SK-N-SH (cell line): ENCODE measurements at regions not wholly inside any gene's neighbourhood (a gene's known extent, or its start where the extent isn't known, plus 50 kb on each side); places are given as distances from the start of the nearest gene placed in this dataset.

Experiments used
- CTCF ChIA-PET: fragments of 300-600, 350-600 bp; formaldehyde crosslinking; extraction: SDS; loops from one replicate; lab custom pipeline; 2021; lab: Yijun Ruan, JAX
- POLR2A ChIA-PET: fragments of 350-600 bp; sonication (Branson Sonifier 250); formaldehyde crosslinking; extraction: SDS; loops from one replicate; lab custom pipeline; 2020; ENCODE audit warnings: antibody characterized with exemption, inconsistent platforms; lab: Yijun Ruan, JAX
- DNase-seq: peaks from one replicate; pipeline ENCODE4 v3.0.0; 2012
- H2AFZ ChIP-seq: fragments of 200-600 bp; sonication (generic); 2 replicates; pipeline ENCODE4 v1.8.1; 2016; ENCODE audit warnings: antibody characterized with exemption, mild to moderate bottlenecking, low read depth
- H3F3A ChIP-seq: fragments of 200-600 bp; sonication (generic); replicated peaks from 2 replicates; pipeline ENCODE3; 2016; ENCODE audit warnings: antibody characterized with exemption, mild to moderate bottlenecking; ENCODE audit not compliant: insufficient read depth
- H3K27ac ChIP-seq, 2 experiments: fragments of 200-500 bp in 1 of 2; fragments of 200-600 bp in 1 of 2; sonication (Bioruptor generic) in 1 of 2; sonication (generic), shearing (Covaris generic) in 1 of 2; 2 replicates each; pipeline versions ENCODE4 v1.5.1 to v1.6.1; 2014 to 2016; ENCODE audit warnings: low read depth in 2 of 2, inconsistent platforms in 1 of 2, low read length in 1 of 2, mild to moderate bottlenecking in 1 of 2, mixed read lengths in 1 of 2
- H3K27me3 ChIP-seq: fragments of 200-600 bp; sonication (generic), shearing (Covaris generic); 2 replicates; pipeline ENCODE4 v1.6.1; 2016; ENCODE audit warnings: mixed run types; ENCODE audit not compliant: insufficient read depth
- H3K36me3 ChIP-seq, 2 experiments: fragments of 200-500 bp in 1 of 2; fragments of 200-600 bp in 1 of 2; sonication (Bioruptor generic) in 1 of 2; sonication (generic) in 1 of 2; replicated peaks in 1 of 2; 2 replicates each; pipeline versions ENCODE3 to v1.5.1; 2014 to 2016; ENCODE audit warnings: low read length in 1 of 2, mild to moderate bottlenecking in 1 of 2; ENCODE audit not compliant: insufficient read depth in 2 of 2, control insufficient read depth in 1 of 2
- H3K4me1 ChIP-seq, 2 experiments: fragments of 200-500 bp in 1 of 2; fragments of 200-600 bp in 1 of 2; sonication (Bioruptor generic) in 1 of 2; sonication (generic), shearing (Covaris generic) in 1 of 2; 2 replicates each; pipeline versions ENCODE4 v1.5.1 to v1.6.1; 2014 to 2016; ENCODE audit warnings: low read depth in 1 of 2, low read length in 1 of 2, mixed run types in 1 of 2; ENCODE audit not compliant: insufficient read depth in 2 of 2, control insufficient read depth in 1 of 2
- H3K4me2 ChIP-seq: fragments of 200-600 bp; sonication (generic), shearing (Covaris generic); 2 replicates; pipeline ENCODE4 v1.6.1; 2017; ENCODE audit warnings: mixed run types
- H3K4me3 ChIP-seq, 2 experiments: fragments of 200-500 bp in 1 of 2; fragments of 200-600 bp in 1 of 2; sonication (Bioruptor generic) in 1 of 2; sonication (generic), shearing (Covaris generic) in 1 of 2; 2 replicates each; pipeline versions ENCODE4 v1.5.1 to v1.8.1; 2014 to 2016; ENCODE audit warnings: low read depth in 2 of 2, inconsistent platforms in 1 of 2, low read length in 1 of 2, mild to moderate bottlenecking in 1 of 2, mixed read lengths in 1 of 2, moderate library complexity in 1 of 2
- H3K79me2 ChIP-seq: fragments of 200-600 bp; sonication (generic); 2 replicates; pipeline ENCODE4 v1.8.1; 2017; ENCODE audit warnings: mild to moderate bottlenecking; ENCODE audit not compliant: insufficient read depth
- H3K9ac ChIP-seq: fragments of 200-600 bp; sonication (generic); 2 replicates; pipeline ENCODE4 v1.6.1; 2017; ENCODE audit warnings: mixed run types
- H3K9me2 ChIP-seq: fragments of 200-600 bp; sonication (generic); 2 replicates; pipeline ENCODE4 v1.6.1; 2017; ENCODE audit warnings: mixed run types
- H3K9me3 ChIP-seq: fragments of 200-600 bp; sonication (generic); 2 replicates; pipeline ENCODE4 v1.6.1; 2017; ENCODE audit warnings: mixed run types, mild to moderate bottlenecking, moderate library complexity
- H4K20me1 ChIP-seq: fragments of 200-600 bp; sonication (generic); 2 replicates; pipeline ENCODE4 v1.6.1; 2017; ENCODE audit warnings: mild to moderate bottlenecking, mixed run types; ENCODE audit not compliant: insufficient read depth
- ELF1 ChIP-seq: IDR thresholded peaks from 2 replicates; pipeline ENCODE4 v1.4.0; 2012
- EP300 ChIP-seq, 2 experiments: IDR thresholded peaks; 2 replicates each; pipeline versions ENCODE4 v1.4.0 to v1.6.1; 2012; ENCODE audit warnings: borderline replicate concordance in 1 of 2, low read depth in 1 of 2, low read length in 1 of 2
- FOXJ3 ChIP-seq: sonication (generic); formaldehyde crosslinking; IDR thresholded peaks from 2 replicates; pipeline ENCODE4 v1.5.1; 2020; ENCODE audit warnings: mild to moderate bottlenecking, missing genetic modification reagents
- GABPA ChIP-seq: IDR thresholded peaks from 2 replicates; pipeline ENCODE4 v1.4.0; 2012; ENCODE audit warnings: low read depth, mild to moderate bottlenecking
- JUND ChIP-seq: IDR thresholded peaks from 2 replicates; pipeline ENCODE4 v1.4.0; 2012
- NFIC ChIP-seq: IDR thresholded peaks from 2 replicates; pipeline ENCODE4 v1.4.0; 2012; ENCODE audit warnings: borderline replicate concordance
- NRF1 ChIP-seq: IDR thresholded peaks from 2 replicates; pipeline ENCODE4 v1.6.1; 2012; ENCODE audit warnings: low read depth, mild to moderate bottlenecking, low read length
- POLR2AphosphoS5 ChIP-seq: IDR thresholded peaks from 2 replicates; pipeline ENCODE4 v1.6.1; 2012; ENCODE audit warnings: low read depth, low read length
- RAD21 ChIP-seq: IDR thresholded peaks from 2 replicates; pipeline ENCODE4 v1.6.1; 2012; ENCODE audit warnings: mild to moderate bottlenecking, low read length
- RFX5 ChIP-seq: IDR thresholded peaks from 2 replicates; pipeline ENCODE4 v1.6.1; 2012; ENCODE audit warnings: mild to moderate bottlenecking, improper control_type of control experiment, low read length
- TCF12 ChIP-seq: IDR thresholded peaks from 2 replicates; pipeline ENCODE4 v1.4.0; 2012
- YY1 ChIP-seq: IDR thresholded peaks from 2 replicates; pipeline ENCODE4 v1.4.0; 2012; ENCODE audit warnings: low read depth, mild to moderate bottlenecking
- WGBS: methylation state at CpG from one replicate; pipeline ENCODE4 v1.1.6; 2017; ENCODE audit warnings: low lambda C conversion rate; 5-methylcytosine and 5-hydroxymethylcytosine counted together
- TF ChIP-seq, protein P1 (sequence below): IDR thresholded peaks from 2 replicates; pipeline ENCODE4 v1.6.1; 2012; ENCODE audit warnings: mild to moderate bottlenecking, low read depth, low read length, moderate library complexity
- TF ChIP-seq, protein P2 (sequence below): IDR thresholded peaks from 2 replicates; pipeline ENCODE4; 2012
- TF ChIP-seq, protein P3 (sequence below): IDR thresholded peaks from 2 replicates; pipeline ENCODE4 v1.4.0; 2012; ENCODE audit warnings: low read depth
- TF ChIP-seq, protein P4 (sequence below): IDR thresholded peaks from 2 replicates; pipeline ENCODE4 v1.4.0; 2012; ENCODE audit warnings: low read depth, borderline replicate concordance
- TF ChIP-seq, protein P5 (sequence below): IDR thresholded peaks from 2 replicates; pipeline ENCODE4 v1.4.0; 2012; ENCODE audit warnings: low read depth, borderline replicate concordance

DNA sequence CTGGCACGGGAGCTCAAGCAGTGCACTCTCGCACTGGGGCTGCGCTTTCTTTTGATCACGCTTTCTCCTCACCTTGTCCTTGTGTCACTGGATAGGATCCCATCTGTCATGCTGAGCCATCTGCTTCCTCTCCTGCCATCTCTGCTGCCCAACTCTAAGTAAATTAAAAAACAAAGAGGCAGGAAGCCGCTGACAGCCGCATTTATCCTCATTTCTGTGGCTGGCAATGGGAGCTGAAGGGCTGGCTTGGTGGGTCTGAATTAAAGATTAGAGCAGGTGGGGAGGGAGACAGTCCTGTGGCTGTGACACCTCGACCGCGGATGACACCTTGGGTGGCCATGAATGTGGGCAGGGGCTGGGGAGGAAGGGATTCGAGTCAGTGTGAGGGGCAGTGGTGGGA, 159.2 kb upstream of the ALDH1B1 start (continued):
- TF ChIP-seq, protein P1, sequence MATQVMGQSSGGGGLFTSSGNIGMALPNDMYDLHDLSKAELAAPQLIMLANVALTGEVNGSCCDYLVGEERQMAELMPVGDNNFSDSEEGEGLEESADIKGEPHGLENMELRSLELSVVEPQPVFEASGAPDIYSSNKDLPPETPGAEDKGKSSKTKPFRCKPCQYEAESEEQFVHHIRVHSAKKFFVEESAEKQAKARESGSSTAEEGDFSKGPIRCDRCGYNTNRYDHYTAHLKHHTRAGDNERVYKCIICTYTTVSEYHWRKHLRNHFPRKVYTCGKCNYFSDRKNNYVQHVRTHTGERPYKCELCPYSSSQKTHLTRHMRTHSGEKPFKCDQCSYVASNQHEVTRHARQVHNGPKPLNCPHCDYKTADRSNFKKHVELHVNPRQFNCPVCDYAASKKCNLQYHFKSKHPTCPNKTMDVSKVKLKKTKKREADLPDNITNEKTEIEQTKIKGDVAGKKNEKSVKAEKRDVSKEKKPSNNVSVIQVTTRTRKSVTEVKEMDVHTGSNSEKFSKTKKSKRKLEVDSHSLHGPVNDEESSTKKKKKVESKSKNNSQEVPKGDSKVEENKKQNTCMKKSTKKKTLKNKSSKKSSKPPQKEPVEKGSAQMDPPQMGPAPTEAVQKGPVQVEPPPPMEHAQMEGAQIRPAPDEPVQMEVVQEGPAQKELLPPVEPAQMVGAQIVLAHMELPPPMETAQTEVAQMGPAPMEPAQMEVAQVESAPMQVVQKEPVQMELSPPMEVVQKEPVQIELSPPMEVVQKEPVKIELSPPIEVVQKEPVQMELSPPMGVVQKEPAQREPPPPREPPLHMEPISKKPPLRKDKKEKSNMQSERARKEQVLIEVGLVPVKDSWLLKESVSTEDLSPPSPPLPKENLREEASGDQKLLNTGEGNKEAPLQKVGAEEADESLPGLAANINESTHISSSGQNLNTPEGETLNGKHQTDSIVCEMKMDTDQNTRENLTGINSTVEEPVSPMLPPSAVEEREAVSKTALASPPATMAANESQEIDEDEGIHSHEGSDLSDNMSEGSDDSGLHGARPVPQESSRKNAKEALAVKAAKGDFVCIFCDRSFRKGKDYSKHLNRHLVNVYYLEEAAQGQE, result no peak
- TF ChIP-seq, protein P2, sequence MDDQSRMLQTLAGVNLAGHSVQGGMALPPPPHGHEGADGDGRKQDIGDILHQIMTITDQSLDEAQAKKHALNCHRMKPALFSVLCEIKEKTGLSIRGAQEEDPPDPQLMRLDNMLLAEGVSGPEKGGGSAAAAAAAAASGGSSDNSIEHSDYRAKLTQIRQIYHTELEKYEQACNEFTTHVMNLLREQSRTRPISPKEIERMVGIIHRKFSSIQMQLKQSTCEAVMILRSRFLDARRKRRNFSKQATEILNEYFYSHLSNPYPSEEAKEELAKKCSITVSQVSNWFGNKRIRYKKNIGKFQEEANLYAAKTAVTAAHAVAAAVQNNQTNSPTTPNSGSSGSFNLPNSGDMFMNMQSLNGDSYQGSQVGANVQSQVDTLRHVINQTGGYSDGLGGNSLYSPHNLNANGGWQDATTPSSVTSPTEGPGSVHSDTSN, result no peak
- TF ChIP-seq YY1 (no peak), TCF12 (peak; percentile 29; the same call in 1 of the 2 replicates), RFX5 (no peak), JUND (no peak), NRF1 (no peak), POLR2AphosphoS5 (no peak), RAD21 (peak; percentile 32; the same call in 1 of the 2 replicates), NFIC (no peak), FOXJ3 (CRISPR knock-in tag) (peak; percentile 94), GABPA (no peak), EP300 (IDR thresholded peaks at IDR 0.05; ENCODE audit: borderline replicate concordance in 1 of 2, low read depth in 1 of 2, low read length in 1 of 2) (peak in 1 of 2 experiments; percentile 97; a peak in 2 of 4 replicates)
- TF ChIP-seq, protein P3, sequence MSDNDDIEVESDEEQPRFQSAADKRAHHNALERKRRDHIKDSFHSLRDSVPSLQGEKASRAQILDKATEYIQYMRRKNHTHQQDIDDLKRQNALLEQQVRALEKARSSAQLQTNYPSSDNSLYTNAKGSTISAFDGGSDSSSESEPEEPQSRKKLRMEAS, result no peak

DNA sequence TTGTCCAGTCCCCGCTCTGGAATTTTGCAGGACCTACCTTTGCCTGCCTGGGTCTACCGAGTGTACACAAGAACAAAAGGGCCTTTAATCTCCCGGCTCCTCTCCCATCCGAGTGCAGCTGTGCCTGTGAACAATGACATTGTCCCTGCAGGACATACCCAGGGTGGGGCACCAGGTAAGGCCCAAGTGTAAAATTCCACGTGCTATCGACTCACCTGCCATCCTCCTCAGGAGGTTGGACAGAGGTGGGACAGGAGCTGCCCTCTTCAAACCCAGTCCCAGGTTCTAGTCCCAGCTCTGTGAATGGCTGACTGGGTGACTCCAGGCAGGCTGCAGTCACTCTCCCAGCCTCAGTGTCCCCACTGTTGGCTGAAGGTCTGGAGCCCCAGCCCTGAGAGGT, 159.6 kb upstream of the ALDH1B1 start:
- Histone ChIP-seq H3K4me3 (no peak overlapping the region), H3K27me3 (peaks cover 9% of the 10 kb centered on the region; the same call in 1 of the 2 replicates), H3K4me2 (no peak overlapping the region), H3K27ac (peak overlapping the region in 1 of 2 experiments; percentile 87; a peak in 2 of 4 replicates), H3K79me2 (no peaks in the 10 kb centered on the region), H3K9me3 (no peaks in the 10 kb centered on the region), H3F3A (no peaks in the 10 kb centered on the region), H3K4me1 (peaks cover 0 to 56% of the 10 kb centered on the region in 2 experiments; a peak in 2 of 4 replicates), H2AFZ (no peak overlapping the region), H4K20me1 (no peaks in the 10 kb centered on the region), H3K36me3 (no peaks in the 10 kb centered on the region), H3K9ac (no peak overlapping the region), H3K9me2 (no peaks in the 10 kb centered on the region)
- DNase-seq, result no peak
- ChIA-PET CTCF (interaction anchor here (0.9 to 2.0 kb wide), 7 partner anchors 11 to 209 kb away, joined by 3 to 6 read pairs (median 3); no protein-coding TSS in a partner anchor), POLR2A (no interaction called here)
- TF ChIP-seq, protein P4, sequence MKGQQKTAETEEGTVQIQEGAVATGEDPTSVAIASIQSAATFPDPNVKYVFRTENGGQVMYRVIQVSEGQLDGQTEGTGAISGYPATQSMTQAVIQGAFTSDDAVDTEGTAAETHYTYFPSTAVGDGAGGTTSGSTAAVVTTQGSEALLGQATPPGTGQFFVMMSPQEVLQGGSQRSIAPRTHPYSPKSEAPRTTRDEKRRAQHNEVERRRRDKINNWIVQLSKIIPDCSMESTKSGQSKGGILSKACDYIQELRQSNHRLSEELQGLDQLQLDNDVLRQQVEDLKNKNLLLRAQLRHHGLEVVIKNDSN, result no peak
- TF ChIP-seq NFIC, result no peak
- TF ChIP-seq GABPA, result no peak
- TF ChIP-seq, protein P5, sequence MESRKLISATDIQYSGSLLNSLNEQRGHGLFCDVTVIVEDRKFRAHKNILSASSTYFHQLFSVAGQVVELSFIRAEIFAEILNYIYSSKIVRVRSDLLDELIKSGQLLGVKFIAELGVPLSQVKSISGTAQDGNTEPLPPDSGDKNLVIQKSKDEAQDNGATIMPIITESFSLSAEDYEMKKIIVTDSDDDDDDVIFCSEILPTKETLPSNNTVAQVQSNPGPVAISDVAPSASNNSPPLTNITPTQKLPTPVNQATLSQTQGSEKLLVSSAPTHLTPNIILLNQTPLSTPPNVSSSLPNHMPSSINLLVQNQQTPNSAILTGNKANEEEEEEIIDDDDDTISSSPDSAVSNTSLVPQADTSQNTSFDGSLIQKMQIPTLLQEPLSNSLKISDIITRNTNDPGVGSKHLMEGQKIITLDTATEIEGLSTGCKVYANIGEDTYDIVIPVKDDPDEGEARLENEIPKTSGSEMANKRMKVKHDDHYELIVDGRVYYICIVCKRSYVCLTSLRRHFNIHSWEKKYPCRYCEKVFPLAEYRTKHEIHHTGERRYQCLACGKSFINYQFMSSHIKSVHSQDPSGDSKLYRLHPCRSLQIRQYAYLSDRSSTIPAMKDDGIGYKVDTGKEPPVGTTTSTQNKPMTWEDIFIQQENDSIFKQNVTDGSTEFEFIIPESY, result no peak
- no peak for TF ChIP-seq YY1
- no peak for TF ChIP-seq JUND
- TF ChIP-seq ELF1, result no peak
- 79% methylated on average over 6 of the region's 6 CpGs for WGBS
